ENCODE measurements at regions not wholly inside any gene's neighbourhood (a gene's known extent, or its start where the extent isn't known, plus 50 kb on each side); places are given as distances from the start of the nearest gene placed in this dataset.

DNA sequence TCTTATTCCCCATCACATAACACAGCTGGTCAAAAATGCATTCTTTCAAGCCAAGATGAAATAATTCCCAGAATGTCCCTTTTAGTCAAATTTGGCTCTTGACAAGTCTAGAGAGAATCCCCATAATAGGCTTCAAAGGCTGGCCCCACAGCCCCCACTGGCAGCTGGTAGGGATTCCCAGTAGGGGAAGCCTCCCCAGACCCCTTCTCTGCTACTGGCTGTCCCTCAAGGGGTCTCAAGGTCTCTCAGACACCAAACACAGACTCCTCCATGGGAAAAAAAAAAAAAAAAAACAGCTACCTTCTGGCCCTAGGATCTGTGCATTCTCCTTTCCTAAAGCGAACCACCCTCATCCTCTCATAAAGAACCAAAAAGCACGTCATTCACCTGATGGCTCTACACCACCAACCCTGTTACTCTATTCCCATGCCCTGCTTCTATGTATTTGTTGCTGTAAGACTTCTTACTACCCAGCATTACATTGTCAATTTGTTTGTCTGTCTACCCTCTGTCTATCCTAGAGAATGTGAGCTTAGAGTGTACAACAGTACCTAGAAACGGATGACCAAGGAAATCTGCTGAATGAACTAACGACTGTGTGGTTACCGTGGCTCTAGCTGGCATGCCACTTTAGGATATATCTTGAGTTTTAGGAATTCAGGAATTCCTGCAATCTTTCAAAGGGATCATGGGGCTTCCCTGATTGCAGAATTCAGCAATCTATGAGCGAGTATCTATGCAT is 164.1 kb upstream of the NSMCE3 start:
- no peak overlapping the region for H3K27ac ChIP-seq
- TF ChIP-seq, protein P1, sequence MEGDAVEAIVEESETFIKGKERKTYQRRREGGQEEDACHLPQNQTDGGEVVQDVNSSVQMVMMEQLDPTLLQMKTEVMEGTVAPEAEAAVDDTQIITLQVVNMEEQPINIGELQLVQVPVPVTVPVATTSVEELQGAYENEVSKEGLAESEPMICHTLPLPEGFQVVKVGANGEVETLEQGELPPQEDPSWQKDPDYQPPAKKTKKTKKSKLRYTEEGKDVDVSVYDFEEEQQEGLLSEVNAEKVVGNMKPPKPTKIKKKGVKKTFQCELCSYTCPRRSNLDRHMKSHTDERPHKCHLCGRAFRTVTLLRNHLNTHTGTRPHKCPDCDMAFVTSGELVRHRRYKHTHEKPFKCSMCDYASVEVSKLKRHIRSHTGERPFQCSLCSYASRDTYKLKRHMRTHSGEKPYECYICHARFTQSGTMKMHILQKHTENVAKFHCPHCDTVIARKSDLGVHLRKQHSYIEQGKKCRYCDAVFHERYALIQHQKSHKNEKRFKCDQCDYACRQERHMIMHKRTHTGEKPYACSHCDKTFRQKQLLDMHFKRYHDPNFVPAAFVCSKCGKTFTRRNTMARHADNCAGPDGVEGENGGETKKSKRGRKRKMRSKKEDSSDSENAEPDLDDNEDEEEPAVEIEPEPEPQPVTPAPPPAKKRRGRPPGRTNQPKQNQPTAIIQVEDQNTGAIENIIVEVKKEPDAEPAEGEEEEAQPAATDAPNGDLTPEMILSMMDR (conservative IDR thresholded peaks at IDR 0.05), result no peak

DNA sequence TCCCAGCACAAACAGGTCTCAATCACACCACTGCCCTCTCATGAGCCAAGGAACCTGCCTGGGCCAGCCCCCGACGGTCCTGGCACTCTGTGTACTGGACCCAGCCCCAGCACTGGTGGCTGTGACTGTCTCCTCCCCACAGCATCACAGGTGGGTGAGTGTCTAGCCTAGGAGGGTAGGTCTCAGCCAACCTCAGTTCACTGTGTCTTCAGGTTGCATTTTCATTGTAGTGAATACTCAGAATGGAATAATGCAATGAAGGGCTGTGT is 163.4 kb upstream of the NSMCE3 start:
- H3K27ac ChIP-seq, result no peak overlapping the region
- TF ChIP-seq, protein P1 (conservative IDR thresholded peaks at IDR 0.05), result no peak

DNA sequence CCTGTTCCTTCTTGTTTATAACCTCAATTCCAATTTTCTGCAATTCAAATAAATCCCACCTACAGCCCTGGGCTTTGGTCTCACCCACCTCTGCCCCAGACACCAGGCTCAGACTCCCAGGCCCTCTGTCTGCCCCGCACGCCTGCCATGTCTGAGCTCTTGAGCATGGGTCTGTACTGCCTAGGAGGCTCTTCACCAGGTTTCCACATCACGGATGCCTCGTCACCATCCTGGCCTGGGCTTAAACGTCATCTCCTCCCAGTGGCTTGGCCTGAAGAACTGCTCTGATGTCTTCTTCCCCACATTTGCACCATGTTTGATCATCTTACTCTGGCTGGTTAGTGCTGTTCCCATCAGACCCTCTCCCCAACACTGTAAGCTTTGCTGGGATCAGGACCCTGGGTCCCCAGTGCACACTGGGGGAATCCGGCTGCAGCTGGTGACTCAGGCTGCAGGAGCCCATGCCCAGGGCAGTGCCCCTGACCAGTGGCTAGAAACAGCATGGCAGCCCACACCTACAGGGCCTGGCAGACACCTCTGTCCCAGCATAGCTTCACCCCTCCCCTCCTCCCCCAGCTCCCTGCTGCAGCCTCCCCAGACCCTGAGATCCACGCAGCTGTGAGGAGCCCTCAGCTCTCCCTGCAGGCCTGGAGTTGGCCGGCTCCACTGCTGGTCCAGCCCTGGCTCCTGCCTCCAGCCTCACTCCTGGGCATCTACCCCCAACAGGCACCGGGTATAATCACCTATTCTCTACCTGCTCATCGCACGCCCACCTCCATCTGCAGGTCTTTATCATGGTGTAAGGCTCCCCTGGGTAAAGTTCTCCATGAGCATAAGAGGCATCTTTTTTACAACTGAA is 162.8 kb upstream of the NSMCE3 start:
- TF ChIP-seq, protein P1 (conservative IDR thresholded peaks at IDR 0.05), result no peak
- H3K27ac ChIP-seq, result no peak overlapping the region

DNA sequence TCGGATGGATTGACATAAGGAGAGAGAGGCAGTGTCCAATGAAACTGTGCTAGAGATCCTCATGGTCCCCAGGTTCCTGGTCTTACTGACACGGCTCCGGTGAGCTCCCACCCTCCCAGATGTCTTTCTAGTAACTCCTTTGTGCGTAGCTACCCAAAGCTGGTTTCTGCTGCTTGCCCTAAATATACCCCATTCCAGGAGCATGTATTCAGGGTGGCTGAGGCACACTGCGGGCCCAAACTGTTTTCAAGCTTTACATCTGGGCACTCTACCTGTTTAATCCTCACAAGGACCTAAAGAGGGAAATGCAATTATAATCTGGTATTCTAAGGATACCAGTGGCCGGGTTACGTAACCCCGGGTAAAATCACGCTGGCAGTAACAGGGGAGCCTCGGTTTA is 161.2 kb upstream of the NSMCE3 start:
- TF ChIP-seq, protein P1 (conservative IDR thresholded peaks at IDR 0.05), result no peak
- no peak overlapping the region for H3K27ac ChIP-seq

DNA sequence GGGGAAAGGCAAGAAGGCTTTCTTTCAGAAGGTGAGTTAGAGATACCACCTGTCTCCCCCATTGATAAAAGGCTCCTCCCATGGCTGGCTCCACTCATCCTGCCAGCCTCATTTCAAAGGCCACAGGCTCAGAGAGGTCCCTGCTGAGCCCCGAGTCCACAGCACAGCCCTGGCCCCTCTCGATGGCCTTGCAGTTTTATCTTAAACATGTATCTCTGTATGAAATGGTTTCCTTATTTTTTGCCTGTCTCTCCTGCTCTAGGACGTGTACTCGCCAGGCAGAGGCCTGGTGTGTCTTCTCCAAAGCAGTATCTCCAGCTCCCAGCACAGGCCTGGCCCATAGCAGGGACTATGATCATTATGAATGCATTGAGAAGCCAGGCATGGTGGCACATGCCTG is 160.5 kb upstream of the NSMCE3 start:
- no peak overlapping the region for H3K27ac ChIP-seq
- TF ChIP-seq, protein P1 (conservative IDR thresholded peaks at IDR 0.05), result no peak

DNA sequence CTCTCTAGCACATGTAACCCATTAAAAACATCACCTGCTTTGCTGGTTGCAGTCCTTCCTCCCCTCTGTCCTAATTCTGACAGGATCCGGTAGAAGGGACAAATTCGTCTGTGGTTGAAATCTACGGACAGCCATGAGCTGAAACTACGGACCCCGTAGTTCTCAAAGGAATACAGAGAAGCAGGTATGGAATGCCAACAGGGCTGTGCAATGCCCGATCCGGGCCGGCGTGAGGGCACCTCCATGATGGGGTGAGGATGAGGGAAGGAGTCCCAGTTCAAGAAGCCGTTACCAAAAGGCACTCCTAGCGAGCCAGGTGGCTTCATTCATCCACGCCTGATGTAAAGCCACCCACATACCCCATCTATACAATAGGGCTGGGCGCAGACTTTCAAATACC is 160.0 kb upstream of the NSMCE3 start:
- TF ChIP-seq, protein P1 (conservative IDR thresholded peaks at IDR 0.05), result no peak

DNA sequence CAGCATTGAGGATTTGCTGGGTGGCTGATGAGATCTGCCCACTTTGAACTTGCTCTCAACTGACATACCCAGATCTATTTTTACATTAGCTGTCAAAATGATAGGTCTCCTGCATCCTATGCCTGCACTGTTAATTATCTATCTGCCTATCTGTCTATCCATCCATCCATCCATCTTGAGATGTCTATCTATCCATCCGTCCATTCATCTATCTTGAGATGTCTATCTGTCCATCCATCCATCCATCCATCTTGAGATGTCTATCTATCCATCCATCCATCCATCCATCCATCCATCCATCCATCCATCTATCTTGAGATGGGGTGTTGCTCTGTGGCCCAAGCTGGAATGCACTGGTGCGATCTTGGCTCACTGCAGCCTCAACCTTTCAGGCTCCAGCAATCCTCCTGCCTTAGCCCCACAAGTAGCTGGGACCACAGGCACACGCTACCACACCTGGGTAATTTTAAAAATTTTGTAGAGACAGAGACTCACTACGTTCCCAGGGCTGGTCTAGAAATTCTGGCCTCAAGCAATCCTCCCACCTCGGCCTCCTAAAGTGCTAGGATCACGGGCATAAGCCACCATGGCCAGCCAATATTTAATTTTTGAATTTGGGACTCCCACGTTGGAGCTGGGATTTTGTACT is 159.4 kb upstream of the NSMCE3 start:
- H3K27ac ChIP-seq, result no peak overlapping the region
- TF ChIP-seq, protein P1 (conservative IDR thresholded peaks at IDR 0.05), result no peak

More for the DNA sequence above, 160.0 kb upstream of the NSMCE3 start:
- no peak overlapping the region for H3K27ac ChIP-seq

Data from VCaP (cell line).